NCI-H524 (cell line): ENCODE measurements at regions not wholly inside any gene's neighbourhood (a gene's known extent, or its start where the extent isn't known, plus 50 kb on each side); places are given as distances from the start of the nearest gene placed in this dataset.
"Not testable (repeated sequence)": the region's sequence is repeated elsewhere in the genome, so short reads cannot be mapped to it uniquely, and the experiment has no call there.

Experiments used
- DNase-seq, 2 experiments: peaks; one replicate each; lab custom pipeline; 2025; lab: John Stamatoyannopoulos, UW

- no peak for DNase-seq
Observed at GRCh38 chr1:101483982-101484688, 247.3 kb downstream of the S1PR1 start.

- no peak for DNase-seq
Observed at GRCh38 chr1:101484689-101485338, 248.0 kb downstream of the S1PR1 start.

GRCh38 chr1:101485712-101486111 is 248.9 kb downstream of the S1PR1 start:
- DNase-seq = peak in 1 of 2 experiments; percentile 45

- not testable (repeated sequence) for DNase-seq
Observed at GRCh38 chr1:101492144-101492543, 255.3 kb downstream of the S1PR1 start.

- not testable (repeated sequence) for DNase-seq
Observed at GRCh38 chr1:101493920-101494319, 257.1 kb downstream of the S1PR1 start.

- DNase-seq = no peak
Observed at GRCh38 chr1:101496109-101496508, 259.3 kb downstream of the S1PR1 start.

GRCh38 chr1:101497881-101498559 is 261.2 kb downstream of the S1PR1 start:
- DNase-seq = no peak

GRCh38 chr1:101504106-101504505 is 267.3 kb downstream of the S1PR1 start:
- DNase-seq = not testable (repeated sequence)

- not testable (repeated sequence) for DNase-seq
Observed at GRCh38 chr1:101505240-101505639, 268.4 kb downstream of the S1PR1 start.

GRCh38 chr1:101506541-101507164 is 269.8 kb downstream of the S1PR1 start:
- DNase-seq = peak; percentile 9 to 35

GRCh38 chr1:101507547-101507971 is 270.7 kb downstream of the S1PR1 start:
- DNase-seq = no peak

- no peak for DNase-seq
Observed at GRCh38 chr1:101508913-101509312, 272.1 kb downstream of the S1PR1 start.

- DNase-seq = peak in 1 of 2 experiments; percentile 22
Observed at GRCh38 chr1:101509370-101509769, 272.6 kb downstream of the S1PR1 start.

GRCh38 chr1:101511202-101511891 is 274.5 kb downstream of the S1PR1 start:
- DNase-seq = no peak

- DNase-seq = peak; percentile 55 to 69
Observed at GRCh38 chr1:101520302-101520701, 283.5 kb downstream of the S1PR1 start.

GRCh38 chr1:101522486-101522885 is 285.7 kb downstream of the S1PR1 start:
- no peak for DNase-seq

- peak in 1 of 2 experiments; percentile 23 for DNase-seq
Observed at GRCh38 chr1:101526813-101527212, 290.0 kb downstream of the S1PR1 start.

GRCh38 chr1:101532377-101532776 is 295.6 kb downstream of the S1PR1 start:
- DNase-seq = no peak

- no peak for DNase-seq
Observed at GRCh38 chr1:101540161-101540560, 303.3 kb downstream of the S1PR1 start.

GRCh38 chr1:101546885-101547284 is 310.1 kb downstream of the S1PR1 start:
- DNase-seq = no peak

GRCh38 chr1:101547357-101547756 is 310.5 kb downstream of the S1PR1 start:
- no peak for DNase-seq

- DNase-seq = no peak
Observed at GRCh38 chr1:101548376-101548775, 311.6 kb downstream of the S1PR1 start.
